Aorta (tissue), 5 donors: ENCODE measurements at regions not wholly inside any gene's neighbourhood (a gene's known extent, or its start where the extent isn't known, plus 50 kb on each side); places are given as distances from the start of the nearest gene placed in this dataset.

ENCODE experiments used
- ATAC-seq: fragments of 200-7000 bp; cut with Tn5 transposase; one replicate; pipeline ENCODE4 v1.9.1; 2022; ENCODE audit warnings: moderate library complexity; ENCODE audit not compliant: low FRiP score
- DNase-seq, 2 donors: peaks; one replicate each; pipeline ENCODE4 v3.0.0-alpha.2; 2020
- H3K27ac ChIP-seq, 2 donors: one replicate each; pipeline ENCODE4 v1.5.1; 2013; ENCODE audit warnings: low read length in 2 of 2, mild to moderate bottlenecking in 2 of 2, moderate library complexity in 2 of 2, control low read depth in 1 of 2, inconsistent platforms in 1 of 2, low read depth in 1 of 2
- H3K27me3 ChIP-seq, 2 donors: one replicate each; pipeline ENCODE4 v1.6.1; 2013; ENCODE audit warnings: control low read depth in 1 of 2, low read length in 1 of 2, mild to moderate bottlenecking in 1 of 2, moderate library complexity in 1 of 2; ENCODE audit not compliant: insufficient read depth in 2 of 2, control insufficient read depth in 1 of 2
- H3K36me3 ChIP-seq, 2 donors: one replicate each; pipeline ENCODE4 v1.6.1; 2013; ENCODE audit warnings: control low read depth in 1 of 2, low read length in 1 of 2, mild to moderate bottlenecking in 1 of 2; ENCODE audit not compliant: insufficient read depth in 2 of 2, control insufficient read depth in 1 of 2
- H3K4me1 ChIP-seq, 2 donors: one replicate each; pipeline ENCODE4 v1.6.1; 2013; ENCODE audit warnings: low read length in 2 of 2, control low read depth in 1 of 2, mild to moderate bottlenecking in 1 of 2, moderate library complexity in 1 of 2; ENCODE audit not compliant: insufficient read depth in 2 of 2, control insufficient read depth in 1 of 2
- H3K4me3 ChIP-seq, 2 donors: one replicate each; pipeline ENCODE4 v1.5.1; 2013; ENCODE audit warnings: low read length in 2 of 2, control low read depth in 1 of 2, mild to moderate bottlenecking in 1 of 2
- H3K9me3 ChIP-seq: one replicate; pipeline ENCODE4 v1.6.1; 2013; ENCODE audit warnings: mild to moderate bottlenecking, low read length; ENCODE audit not compliant: control insufficient read depth
- WGBS, 2 donors: extraction: QIAGEN DNeasy Blood & Tissue Kit; methylation state at CpG; one replicate each; pipeline ENCODE4 v1.1.7; 2013; 5-methylcytosine and 5-hydroxymethylcytosine counted together
- intact Hi-C, 2 donors: fragments of 100-400 bp; cut with DNase I; formaldehyde crosslinking; loops; one replicate each; pipeline versions ENCODE4 v1.14.2 to v1.15.0; 2022
- donor health status: healthy with polysubstance abuse.
- donor health status: Bipolar disorder and iron deficiency.
- donor health status: DM: no; HTN: no; CAD: no.
- donor health status: DM: no; HTN: no; CAD: no.
- donor health status: DM: yes; HTN: yes; CAD: no.

- DNase-seq (no peak), ATAC-seq (no peak)
- intact Hi-C loops = no loop called here
- H3K4me1 ChIP-seq = no peaks in the 10 kb centered on the region
- H3K4me3 ChIP-seq = no peak overlapping the region
- WGBS, 2 donors = 57 to 63% methylated on average over 3 of the region's 3 CpGs
- no peaks in the 10 kb centered on the region for H3K36me3 ChIP-seq
- no peak overlapping the region for H3K27ac ChIP-seq
- no peaks in the 10 kb centered on the region for H3K9me3 ChIP-seq
- no peaks in the 10 kb centered on the region for H3K27me3 ChIP-seq
Measured at GRCh38 chr2:133624551-133624950, 56.3 kb upstream of the NCKAP5 start.

GRCh38 chr2:133627741-133628140 is 59.5 kb upstream of the NCKAP5 start:
- no peak for ATAC-seq
- H3K4me3 ChIP-seq = no peak overlapping the region
- no peak for DNase-seq
- H3K36me3 ChIP-seq = no peaks in the 10 kb centered on the region
- H3K27me3 ChIP-seq = no peaks in the 10 kb centered on the region
- intact Hi-C loops = no loop called here
- no peaks in the 10 kb centered on the region for H3K9me3 ChIP-seq
- WGBS, 2 donors = 65 to 74% methylated on average over 1 of the region's 1 CpG
- H3K4me1 ChIP-seq = no peaks in the 10 kb centered on the region
- no peak overlapping the region for H3K27ac ChIP-seq

GRCh38 chr2:133633309-133633708 is 65.0 kb upstream of the NCKAP5 start:
- Histone ChIP-seq H3K27ac (no peak overlapping the region), H3K4me3 (no peak overlapping the region), H3K27me3 (no peaks in the 10 kb centered on the region), H3K36me3 (no peaks in the 10 kb centered on the region), H3K4me1 (no peaks in the 10 kb centered on the region), H3K9me3 (peaks cover 2% of the 10 kb centered on the region)
- DNase-seq (no peak), ATAC-seq (no peak)
- intact Hi-C loops = no loop called here
- 67 to 71% methylated on average over 7 of the region's 7 CpGs for WGBS, 2 donors

- no peaks in the 10 kb centered on the region for H3K4me1 ChIP-seq
Measured at GRCh38 chr2:133633881-133634409, 65.7 kb upstream of the NCKAP5 start.

GRCh38 chr2:133635131-133635530 is 66.9 kb upstream of the NCKAP5 start:
- ATAC-seq = no peak
- no peaks in the 10 kb centered on the region for H3K36me3 ChIP-seq

More at GRCh38 chr2:133633881-133634409, 65.7 kb upstream of the NCKAP5 start:
- Histone ChIP-seq H3K27ac (no peak overlapping the region), H3K4me3 (no peak overlapping the region), H3K27me3 (no peaks in the 10 kb centered on the region), H3K36me3 (no peaks in the 10 kb centered on the region), H3K9me3 (peaks cover 2% of the 10 kb centered on the region)
- intact Hi-C loops = no loop called here
- no peak for ATAC-seq
- no peak for DNase-seq
- whole genome bisulfite sequencing, 2 donors = 14 to 19% methylated on average over 8 of the region's 8 CpGs

GRCh38 chr2:133636287-133636686 is 68.0 kb upstream of the NCKAP5 start:
- Histone ChIP-seq H3K27me3 (no peaks in the 10 kb centered on the region), H3K4me1 (no peaks in the 10 kb centered on the region), H3K27ac (no peak overlapping the region), H3K36me3 (no peaks in the 10 kb centered on the region), H3K9me3 (peaks cover 2% of the 10 kb centered on the region), H3K4me3 (no peak overlapping the region)
- 95 to 97% methylated on average over 2 of the region's 2 CpGs for WGBS, 2 donors
- intact Hi-C loops = no loop called here
- no peak for ATAC-seq
- no peak for DNase-seq

More at GRCh38 chr2:133635131-133635530, 66.9 kb upstream of the NCKAP5 start:
- Histone ChIP-seq H3K4me3 (no peak overlapping the region), H3K27ac (no peak overlapping the region), H3K4me1 (no peaks in the 10 kb centered on the region), H3K9me3 (peaks cover 2% of the 10 kb centered on the region), H3K27me3 (no peaks in the 10 kb centered on the region)
- intact Hi-C loops = no loop called here
- no peak for DNase-seq

GRCh38 chr2:133640103-133640502 is 71.8 kb upstream of the NCKAP5 start:
- Histone ChIP-seq H3K36me3 (no peaks in the 10 kb centered on the region), H3K27me3 (no peaks in the 10 kb centered on the region), H3K4me1 (no peaks in the 10 kb centered on the region), H3K9me3 (no peaks in the 10 kb centered on the region), H3K27ac (no peak overlapping the region), H3K4me3 (no peak overlapping the region)
- intact Hi-C loops = no loop called here
- ATAC-seq (no peak), DNase-seq (no peak)

GRCh38 chr2:133641497-133641896 is 73.2 kb upstream of the NCKAP5 start:
- 61 to 63% methylated on average over 1 of the region's 1 CpG for WGBS, 2 donors
- H3K27ac ChIP-seq = no peak overlapping the region
- no peaks in the 10 kb centered on the region for H3K27me3 ChIP-seq
- intact Hi-C loops = no loop called here
- H3K4me1 ChIP-seq = no peaks in the 10 kb centered on the region
- no peaks in the 10 kb centered on the region for H3K36me3 ChIP-seq
- DNase-seq (peak in 1 of 2 donors; percentile 55), ATAC-seq (no peak)
- no peaks in the 10 kb centered on the region for H3K9me3 ChIP-seq
- no peak overlapping the region for H3K4me3 ChIP-seq

- ATAC-seq (no peak), DNase-seq (no peak)
- H3K27me3 ChIP-seq = no peaks in the 10 kb centered on the region
- H3K4me1 ChIP-seq = no peaks in the 10 kb centered on the region
- H3K27ac ChIP-seq = no peak overlapping the region
- no peaks in the 10 kb centered on the region for H3K36me3 ChIP-seq
- 84 to 85% methylated on average over 5 of the region's 5 CpGs for WGBS, 2 donors
- intact Hi-C loops = no loop called here
- H3K4me3 ChIP-seq = no peak overlapping the region
- H3K9me3 ChIP-seq = no peaks in the 10 kb centered on the region
Measured at GRCh38 chr2:133641942-133642725, 73.9 kb upstream of the NCKAP5 start.
